ENCODE measurements at regions not wholly inside any gene's neighbourhood (a gene's known extent, or its start where the extent isn't known, plus 50 kb on each side); places are given as distances from the start of the nearest gene placed in this dataset.

DNA sequence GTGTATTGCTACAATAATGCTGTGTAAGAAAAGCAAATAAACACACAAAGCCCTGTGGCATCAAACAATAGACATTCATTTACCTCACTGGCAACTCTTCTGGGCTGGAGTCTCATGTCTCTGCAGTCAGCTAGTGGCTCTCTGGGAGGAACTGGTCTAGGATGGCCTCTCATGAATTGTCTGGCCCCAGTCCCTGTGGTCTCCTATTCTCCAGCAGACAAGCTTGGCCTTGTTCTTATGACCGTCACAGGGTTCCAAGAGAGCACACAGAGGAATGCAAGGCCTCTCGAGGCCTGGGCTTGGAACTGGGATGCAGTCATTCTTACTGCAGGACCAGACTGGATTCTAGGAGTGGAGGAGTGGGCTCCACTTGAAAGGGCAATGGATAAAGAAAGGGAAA is 141.2 kb upstream of the NTM start:
- no peak for TF ChIP-seq POLR2AphosphoS5 (IDR thresholded peaks at IDR 0.05; ENCODE audit: low read depth)
- TF ChIP-seq, protein P1, sequence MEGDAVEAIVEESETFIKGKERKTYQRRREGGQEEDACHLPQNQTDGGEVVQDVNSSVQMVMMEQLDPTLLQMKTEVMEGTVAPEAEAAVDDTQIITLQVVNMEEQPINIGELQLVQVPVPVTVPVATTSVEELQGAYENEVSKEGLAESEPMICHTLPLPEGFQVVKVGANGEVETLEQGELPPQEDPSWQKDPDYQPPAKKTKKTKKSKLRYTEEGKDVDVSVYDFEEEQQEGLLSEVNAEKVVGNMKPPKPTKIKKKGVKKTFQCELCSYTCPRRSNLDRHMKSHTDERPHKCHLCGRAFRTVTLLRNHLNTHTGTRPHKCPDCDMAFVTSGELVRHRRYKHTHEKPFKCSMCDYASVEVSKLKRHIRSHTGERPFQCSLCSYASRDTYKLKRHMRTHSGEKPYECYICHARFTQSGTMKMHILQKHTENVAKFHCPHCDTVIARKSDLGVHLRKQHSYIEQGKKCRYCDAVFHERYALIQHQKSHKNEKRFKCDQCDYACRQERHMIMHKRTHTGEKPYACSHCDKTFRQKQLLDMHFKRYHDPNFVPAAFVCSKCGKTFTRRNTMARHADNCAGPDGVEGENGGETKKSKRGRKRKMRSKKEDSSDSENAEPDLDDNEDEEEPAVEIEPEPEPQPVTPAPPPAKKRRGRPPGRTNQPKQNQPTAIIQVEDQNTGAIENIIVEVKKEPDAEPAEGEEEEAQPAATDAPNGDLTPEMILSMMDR (IDR thresholded peaks at IDR 0.05; ENCODE audit: insufficient read depth, low read length), result no peak
- no peak for TF ChIP-seq SPI1 (IDR thresholded peaks at IDR 0.05; ENCODE audit: borderline replicate concordance, low read depth)
- TF ChIP-seq GABPA (IDR thresholded peaks at IDR 0.05; ENCODE audit: low read depth), result no peak
- no peak overlapping the region for H3K4me3 ChIP-seq (replicated peaks; ENCODE audit: insufficient read depth, low read length)
- no peak overlapping the region for H3K27ac ChIP-seq (replicated peaks)
- H3K27me3 ChIP-seq (ENCODE audit: insufficient read depth, poor library complexity, severe bottlenecking), result no peaks in the 10 kb centered on the region
- no peak for DNase-seq (ENCODE audit: low read depth in 1 of 2, low spot score in 1 of 2)

DNA sequence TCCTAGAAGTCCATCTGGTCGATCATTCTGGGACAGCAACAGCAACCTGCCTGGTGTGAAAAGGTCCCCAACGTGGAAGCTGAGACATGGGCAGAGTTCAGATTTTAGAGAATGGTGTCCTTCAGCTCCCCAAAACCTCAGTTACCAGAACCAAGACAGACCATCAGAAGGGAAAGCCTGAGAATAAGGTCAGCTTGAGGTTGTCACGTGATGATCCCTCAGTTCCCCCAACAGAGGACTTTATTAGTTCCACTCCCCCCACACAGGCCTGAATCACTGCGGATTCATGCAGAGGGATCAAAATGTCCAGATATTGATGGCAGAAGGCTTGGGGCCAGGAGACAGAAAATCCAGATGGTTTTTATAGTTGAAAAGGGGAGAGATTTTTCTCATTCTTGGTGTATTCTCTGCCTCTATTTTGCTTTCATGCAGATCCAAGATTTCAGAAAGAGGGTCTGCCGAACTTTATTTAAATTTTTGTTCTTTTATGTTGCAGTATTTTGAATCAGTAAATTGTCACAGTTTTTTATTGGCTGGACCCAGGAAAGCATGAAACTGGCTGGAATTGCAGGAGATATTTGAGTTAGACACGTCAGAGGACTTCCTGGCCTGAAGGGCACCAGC is 139.0 kb upstream of the NTM start:
- TF ChIP-seq, protein P2, sequence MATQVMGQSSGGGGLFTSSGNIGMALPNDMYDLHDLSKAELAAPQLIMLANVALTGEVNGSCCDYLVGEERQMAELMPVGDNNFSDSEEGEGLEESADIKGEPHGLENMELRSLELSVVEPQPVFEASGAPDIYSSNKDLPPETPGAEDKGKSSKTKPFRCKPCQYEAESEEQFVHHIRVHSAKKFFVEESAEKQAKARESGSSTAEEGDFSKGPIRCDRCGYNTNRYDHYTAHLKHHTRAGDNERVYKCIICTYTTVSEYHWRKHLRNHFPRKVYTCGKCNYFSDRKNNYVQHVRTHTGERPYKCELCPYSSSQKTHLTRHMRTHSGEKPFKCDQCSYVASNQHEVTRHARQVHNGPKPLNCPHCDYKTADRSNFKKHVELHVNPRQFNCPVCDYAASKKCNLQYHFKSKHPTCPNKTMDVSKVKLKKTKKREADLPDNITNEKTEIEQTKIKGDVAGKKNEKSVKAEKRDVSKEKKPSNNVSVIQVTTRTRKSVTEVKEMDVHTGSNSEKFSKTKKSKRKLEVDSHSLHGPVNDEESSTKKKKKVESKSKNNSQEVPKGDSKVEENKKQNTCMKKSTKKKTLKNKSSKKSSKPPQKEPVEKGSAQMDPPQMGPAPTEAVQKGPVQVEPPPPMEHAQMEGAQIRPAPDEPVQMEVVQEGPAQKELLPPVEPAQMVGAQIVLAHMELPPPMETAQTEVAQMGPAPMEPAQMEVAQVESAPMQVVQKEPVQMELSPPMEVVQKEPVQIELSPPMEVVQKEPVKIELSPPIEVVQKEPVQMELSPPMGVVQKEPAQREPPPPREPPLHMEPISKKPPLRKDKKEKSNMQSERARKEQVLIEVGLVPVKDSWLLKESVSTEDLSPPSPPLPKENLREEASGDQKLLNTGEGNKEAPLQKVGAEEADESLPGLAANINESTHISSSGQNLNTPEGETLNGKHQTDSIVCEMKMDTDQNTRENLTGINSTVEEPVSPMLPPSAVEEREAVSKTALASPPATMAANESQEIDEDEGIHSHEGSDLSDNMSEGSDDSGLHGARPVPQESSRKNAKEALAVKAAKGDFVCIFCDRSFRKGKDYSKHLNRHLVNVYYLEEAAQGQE (IDR thresholded peaks at IDR 0.05; ENCODE audit: insufficient replicate concordance, low read depth), result no peak

DNA sequence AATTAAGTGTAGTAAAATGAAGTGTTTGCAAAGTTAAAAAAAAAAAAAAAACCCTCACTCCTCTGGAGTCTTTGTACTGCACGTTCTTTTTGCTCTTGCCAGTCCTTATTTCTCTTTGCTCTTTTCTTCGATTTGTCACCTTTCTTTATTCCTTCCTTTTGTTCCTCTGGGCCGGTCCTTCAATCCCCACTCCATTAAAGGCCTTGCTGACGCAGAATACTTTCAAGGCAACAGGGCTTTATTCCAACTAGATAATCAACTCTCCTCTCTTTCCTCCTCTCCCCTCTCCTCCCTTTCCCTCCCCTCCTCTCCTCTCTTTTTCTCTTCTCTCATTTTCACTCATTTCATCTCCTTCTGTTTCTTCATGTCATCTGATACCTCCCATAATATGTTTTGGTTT is 138.2 kb upstream of the NTM start:
- Histone ChIP-seq H3K27ac (replicated peaks) (no peak overlapping the region), H3K27me3 (ENCODE audit: insufficient read depth, poor library complexity, severe bottlenecking) (no peaks in the 10 kb centered on the region), H3K4me3 (replicated peaks; ENCODE audit: insufficient read depth, low read length) (no peak overlapping the region)
- no peak for TF ChIP-seq SPI1 (IDR thresholded peaks at IDR 0.05; ENCODE audit: borderline replicate concordance, low read depth)
- TF ChIP-seq, protein P2 (IDR thresholded peaks at IDR 0.05; ENCODE audit: insufficient replicate concordance, low read depth), result no peak
- no peak for TF ChIP-seq GABPA (IDR thresholded peaks at IDR 0.05; ENCODE audit: low read depth)
- TF ChIP-seq, protein P1 (IDR thresholded peaks at IDR 0.05; ENCODE audit: insufficient read depth, low read length), result no peak
- TF ChIP-seq POLR2AphosphoS5 (IDR thresholded peaks at IDR 0.05; ENCODE audit: low read depth), result no peak
- DNase-seq (ENCODE audit: low read depth in 1 of 2, low spot score in 1 of 2), result no peak

More for the DNA sequence above, 139.0 kb upstream of the NTM start:
- no peak overlapping the region for H3K27ac ChIP-seq (replicated peaks)
- no peaks in the 10 kb centered on the region for H3K27me3 ChIP-seq (ENCODE audit: insufficient read depth, poor library complexity, severe bottlenecking)
- no peak for DNase-seq (ENCODE audit: low read depth in 1 of 2, low spot score in 1 of 2)
- H3K4me3 ChIP-seq (replicated peaks; ENCODE audit: insufficient read depth, low read length), result no peak overlapping the region

DNA sequence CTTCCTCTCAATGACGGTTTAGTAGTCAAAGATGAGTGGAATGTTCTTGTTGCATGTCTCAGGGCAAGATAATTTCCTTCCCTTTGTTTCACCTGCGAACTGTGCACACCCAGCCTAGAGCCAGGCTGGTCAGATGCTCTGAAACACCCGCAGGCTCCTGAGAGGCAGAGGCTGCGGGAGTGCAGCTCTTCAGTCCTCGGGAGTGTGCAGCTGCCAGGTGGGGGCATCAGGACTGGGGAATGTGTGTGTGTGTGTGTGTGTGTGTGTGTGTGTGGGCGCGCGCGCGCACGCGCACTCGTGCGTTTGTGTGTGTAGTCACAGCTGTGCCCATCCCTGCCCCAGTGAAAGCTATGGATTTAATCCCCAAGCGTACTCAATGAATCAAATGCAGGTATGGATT is 136.2 kb upstream of the NTM start:
- no peak for TF ChIP-seq SPI1 (IDR thresholded peaks at IDR 0.05; ENCODE audit: borderline replicate concordance, low read depth)
- TF ChIP-seq GABPA (IDR thresholded peaks at IDR 0.05; ENCODE audit: low read depth), result no peak
- TF ChIP-seq POLR2AphosphoS5 (IDR thresholded peaks at IDR 0.05; ENCODE audit: low read depth), result no peak
- TF ChIP-seq, protein P2 (IDR thresholded peaks at IDR 0.05; ENCODE audit: insufficient replicate concordance, low read depth), result no peak
- TF ChIP-seq, protein P1 (IDR thresholded peaks at IDR 0.05; ENCODE audit: insufficient read depth, low read length), result no peak
- no peak overlapping the region for H3K4me3 ChIP-seq (replicated peaks; ENCODE audit: insufficient read depth, low read length)
- no peak overlapping the region for H3K27ac ChIP-seq (replicated peaks)
- no peaks in the 10 kb centered on the region for H3K27me3 ChIP-seq (ENCODE audit: insufficient read depth, poor library complexity, severe bottlenecking)
- no peak for DNase-seq (ENCODE audit: low read depth in 1 of 2, low spot score in 1 of 2)

Measured in HL-60 (cell line).